Nephron (organoid): ENCODE measurements at regions not wholly inside any gene's neighbourhood (a gene's known extent, or its start where the extent isn't known, plus 50 kb on each side); places are given as distances from the start of the nearest gene placed in this dataset.

ENCODE experiments used
- H3K27ac Mint-ChIP-seq, 3 experiments: 2 replicates each; pipeline ENCODE4 v1.8.0; 2020; ENCODE audit warnings: mixed read lengths in 3 of 3, mild to moderate bottlenecking in 2 of 3, moderate library complexity in 1 of 3
- H3K27me3 Mint-ChIP-seq: 2 replicates; pipeline ENCODE4 v1.8.0; 2021; ENCODE audit warnings: low read depth, mild to moderate bottlenecking, moderate library complexity, mixed read lengths
- H3K36me3 Mint-ChIP-seq: 2 replicates; pipeline ENCODE4 v1.8.0; 2020; ENCODE audit warnings: low read depth, mixed read lengths
- H3K4me1 Mint-ChIP-seq: 2 replicates; pipeline ENCODE4 v1.8.0; 2020; ENCODE audit warnings: mixed read lengths
- H3K4me3 Mint-ChIP-seq, 3 experiments: 2 replicates each; pipeline ENCODE4 v1.8.0; 2020; ENCODE audit warnings: mild to moderate bottlenecking in 3 of 3, mixed read lengths in 3 of 3, moderate library complexity in 2 of 3
- H3K9me3 Mint-ChIP-seq: 2 replicates; pipeline ENCODE4 v1.8.0; 2020; ENCODE audit warnings: mixed read lengths
- CTCF ChIP-seq, 3 experiments: fragments of 200-600 bp; sonication (generic); IDR thresholded peaks; one replicate each; pipeline ENCODE4 v1.5.0; 2021; ENCODE audit warnings: antibody characterized with exemption in 3 of 3; ENCODE audit not compliant: unreplicated experiment in 3 of 3

GRCh38 chr10:57921140-57921539 lies 346.6 kb downstream of the IPMK start:
- Mint-ChIP-seq H3K4me1 (no peaks in the 10 kb centered on the region), H3K27ac (no peak overlapping the region)

GRCh38 chr10:57919864-57920263 lies 347.8 kb downstream of the IPMK start:
- Mint-ChIP-seq H3K36me3 (no peaks in the 10 kb centered on the region), H3K4me3 (no peak overlapping the region), H3K9me3 (no peaks in the 10 kb centered on the region), H3K27ac (no peak overlapping the region), H3K4me1 (no peaks in the 10 kb centered on the region), H3K27me3 (peaks cover 3% of the 10 kb centered on the region)
- no peak for TF ChIP-seq CTCF (IDR thresholded peaks at IDR 0.05; ENCODE audit: unreplicated experiment in 3 of 3)

More at GRCh38 chr10:57921140-57921539, 346.6 kb downstream of the IPMK start:
- Mint-ChIP-seq H3K36me3 (no peaks in the 10 kb centered on the region), H3K9me3 (no peaks in the 10 kb centered on the region), H3K4me3 (no peak overlapping the region), H3K27me3 (peaks cover 3% of the 10 kb centered on the region)
- no peak for TF ChIP-seq CTCF (IDR thresholded peaks at IDR 0.05; ENCODE audit: unreplicated experiment in 3 of 3)

- Mint-ChIP-seq H3K4me1 (no peaks in the 10 kb centered on the region), H3K27ac (no peak overlapping the region), H3K27me3 (peaks cover 3% of the 10 kb centered on the region), H3K36me3 (no peaks in the 10 kb centered on the region), H3K4me3 (no peak overlapping the region), H3K9me3 (no peaks in the 10 kb centered on the region)
- TF ChIP-seq CTCF (IDR thresholded peaks at IDR 0.05; ENCODE audit: unreplicated experiment in 3 of 3): no peak
Observed at GRCh38 chr10:57917019-57917418, 350.7 kb downstream of the IPMK start.

GRCh38 chr10:57905861-57906260 lies 361.8 kb downstream of the IPMK start:
- Mint-ChIP-seq H3K9me3 (no peaks in the 10 kb centered on the region), H3K27ac (no peak overlapping the region), H3K4me1 (no peaks in the 10 kb centered on the region), H3K4me3 (no peak overlapping the region), H3K27me3 (no peaks in the 10 kb centered on the region), H3K36me3 (no peaks in the 10 kb centered on the region)
- TF ChIP-seq CTCF (IDR thresholded peaks at IDR 0.05; ENCODE audit: unreplicated experiment in 3 of 3): no peak

- Mint-ChIP-seq H3K27me3 (no peaks in the 10 kb centered on the region), H3K27ac (no peak overlapping the region), H3K4me1 (no peaks in the 10 kb centered on the region), H3K4me3 (no peak overlapping the region), H3K36me3 (no peaks in the 10 kb centered on the region), H3K9me3 (no peaks in the 10 kb centered on the region)
- no peak for TF ChIP-seq CTCF (IDR thresholded peaks at IDR 0.05; ENCODE audit: unreplicated experiment in 3 of 3)
Observed at GRCh38 chr10:57905010-57905409, 362.7 kb downstream of the IPMK start.

- Mint-ChIP-seq H3K4me1 (no peaks in the 10 kb centered on the region), H3K27me3 (no peaks in the 10 kb centered on the region)
- TF ChIP-seq CTCF (IDR thresholded peaks at IDR 0.05; ENCODE audit: unreplicated experiment in 3 of 3): no peak
Observed at GRCh38 chr10:57898231-57898630, 369.5 kb downstream of the IPMK start.

More at GRCh38 chr10:57898231-57898630, 369.5 kb downstream of the IPMK start:
- no peak overlapping the region for H3K4me3 Mint-ChIP-seq
- H3K27ac Mint-ChIP-seq: no peak overlapping the region
- H3K36me3 Mint-ChIP-seq: no peaks in the 10 kb centered on the region
- no peaks in the 10 kb centered on the region for H3K9me3 Mint-ChIP-seq
